IPS-15b (cell line): ENCODE measurements at regions not wholly inside any gene's neighbourhood (a gene's known extent, or its start where the extent isn't known, plus 50 kb on each side); places are given as distances from the start of the nearest gene placed in this dataset.
"Not testable (repeated sequence)": the region's sequence is repeated elsewhere in the genome, so short reads cannot be mapped to it uniquely, and the experiment has no call there.

Experiments
- H3K27me3 ChIP-seq: one replicate; pipeline ENCODE4 v1.6.1; 2013; ENCODE audit warnings: low read length; ENCODE audit not compliant: control insufficient read depth, insufficient read depth
- H3K36me3 ChIP-seq: one replicate; pipeline ENCODE4 v1.6.1; 2013; ENCODE audit warnings: low read length; ENCODE audit not compliant: control insufficient read depth, insufficient read depth
- H3K4me1 ChIP-seq: one replicate; pipeline ENCODE4 v1.6.1; 2013; ENCODE audit warnings: mild to moderate bottlenecking, low read length; ENCODE audit not compliant: control insufficient read depth, insufficient read depth
- H3K4me3 ChIP-seq: one replicate; pipeline ENCODE4 v1.5.1; 2013; ENCODE audit warnings: low read depth, low read length
- H3K9ac ChIP-seq: one replicate; pipeline ENCODE4 v1.6.1; 2013; ENCODE audit warnings: low read depth, mild to moderate bottlenecking, low read length
- H3K9me3 ChIP-seq: one replicate; pipeline ENCODE4 v1.6.1; 2013; ENCODE audit warnings: mild to moderate bottlenecking, low read length; ENCODE audit not compliant: control insufficient read depth, insufficient read depth

GRCh38 chr2:195119231-195119630 is 537.8 kb upstream of the SLC39A10 start:
- Histone ChIP-seq H3K9ac (no peak overlapping the region), H3K9me3 (no peaks in the 10 kb centered on the region), H3K4me3 (no peak overlapping the region)

GRCh38 chr2:195118276-195118675 is 538.8 kb upstream of the SLC39A10 start:
- H3K27me3 ChIP-seq = no peaks in the 10 kb centered on the region

More at GRCh38 chr2:195119231-195119630, 537.8 kb upstream of the SLC39A10 start:
- Histone ChIP-seq H3K4me1 (no peaks in the 10 kb centered on the region), H3K36me3 (no peaks in the 10 kb centered on the region), H3K27me3 (no peaks in the 10 kb centered on the region)

GRCh38 chr2:195117011-195117410 is 540.0 kb upstream of the SLC39A10 start:
- Histone ChIP-seq H3K9me3 (no peaks in the 10 kb centered on the region), H3K4me3 (no peak overlapping the region), H3K4me1 (no peaks in the 10 kb centered on the region), H3K36me3 (no peaks in the 10 kb centered on the region), H3K27me3 (no peaks in the 10 kb centered on the region), H3K9ac (no peak overlapping the region)

More at GRCh38 chr2:195118276-195118675, 538.8 kb upstream of the SLC39A10 start:
- Histone ChIP-seq H3K36me3 (no peaks in the 10 kb centered on the region), H3K4me1 (no peaks in the 10 kb centered on the region), H3K9ac (no peak overlapping the region), H3K4me3 (no peak overlapping the region), H3K9me3 (no peaks in the 10 kb centered on the region)

- Histone ChIP-seq H3K36me3 (no peaks in the 10 kb centered on the region), H3K27me3 (no peaks in the 10 kb centered on the region), H3K4me1 (no peaks in the 10 kb centered on the region), H3K9ac (no peak overlapping the region), H3K4me3 (no peak overlapping the region), H3K9me3 (no peaks in the 10 kb centered on the region)
These were observed 541.3 kb upstream of the SLC39A10 start for GRCh38 chr2:195115738-195116137.

GRCh38 chr2:195108182-195108581 is 548.8 kb upstream of the SLC39A10 start:
- Histone ChIP-seq H3K27me3 (no peaks in the 10 kb centered on the region), H3K4me3 (no peak overlapping the region), H3K36me3 (no peaks in the 10 kb centered on the region), H3K9ac (no peak overlapping the region), H3K9me3 (no peaks in the 10 kb centered on the region), H3K4me1 (no peaks in the 10 kb centered on the region)

- Histone ChIP-seq H3K4me1 (no peaks in the 10 kb centered on the region), H3K4me3 (no peak overlapping the region), H3K27me3 (no peaks in the 10 kb centered on the region), H3K9me3 (no peaks in the 10 kb centered on the region), H3K36me3 (no peaks in the 10 kb centered on the region), H3K9ac (no peak overlapping the region)
These were observed 550.2 kb upstream of the SLC39A10 start for GRCh38 chr2:195106681-195107380.

- no peaks in the 10 kb centered on the region for H3K36me3 ChIP-seq
- H3K9me3 ChIP-seq = no peaks in the 10 kb centered on the region
- H3K4me3 ChIP-seq = no peak overlapping the region
- no peak overlapping the region for H3K9ac ChIP-seq
- H3K4me1 ChIP-seq = no peaks in the 10 kb centered on the region
- no peaks in the 10 kb centered on the region for H3K27me3 ChIP-seq
These were observed 551.4 kb upstream of the SLC39A10 start for GRCh38 chr2:195105581-195105980.

- H3K27me3 ChIP-seq = no peaks in the 10 kb centered on the region
- no peaks in the 10 kb centered on the region for H3K9me3 ChIP-seq
- H3K4me3 ChIP-seq = no peak overlapping the region
- H3K4me1 ChIP-seq = no peaks in the 10 kb centered on the region
- H3K36me3 ChIP-seq = no peaks in the 10 kb centered on the region
- no peak overlapping the region for H3K9ac ChIP-seq
These were observed 562.7 kb upstream of the SLC39A10 start for GRCh38 chr2:195094330-195094729.

- Histone ChIP-seq H3K9ac (no peak overlapping the region), H3K4me1 (no peaks in the 10 kb centered on the region), H3K9me3 (no peaks in the 10 kb centered on the region), H3K4me3 (no peak overlapping the region), H3K36me3 (no peaks in the 10 kb centered on the region), H3K27me3 (no peaks in the 10 kb centered on the region)
These were observed 564.7 kb upstream of the SLC39A10 start for GRCh38 chr2:195092341-195092740.

- not testable (repeated sequence) for H3K9ac ChIP-seq, H3K4me3 ChIP-seq, H3K36me3 ChIP-seq, H3K4me1 ChIP-seq, H3K27me3 ChIP-seq, H3K9me3 ChIP-seq
These were observed 584.2 kb upstream of the SLC39A10 start for GRCh38 chr2:195072806-195073205.

GRCh38 chr2:195057001-195057400 is 600.0 kb upstream of the SLC39A10 start:
- Histone ChIP-seq H3K4me3 (no peak overlapping the region), H3K36me3 (no peaks in the 10 kb centered on the region), H3K9ac (no peak overlapping the region), H3K4me1 (no peaks in the 10 kb centered on the region), H3K27me3 (no peaks in the 10 kb centered on the region), H3K9me3 (no peaks in the 10 kb centered on the region)

- Histone ChIP-seq H3K9ac (no peak overlapping the region), H3K36me3 (no peaks in the 10 kb centered on the region), H3K4me3 (no peak overlapping the region), H3K9me3 (no peaks in the 10 kb centered on the region), H3K27me3 (no peaks in the 10 kb centered on the region), H3K4me1 (no peaks in the 10 kb centered on the region)
These were observed 601.0 kb upstream of the SLC39A10 start for GRCh38 chr2:195055996-195056395.
